Mesenchymal stem cell (in vitro differentiated cells and primary cell): ENCODE measurements at regions not wholly inside any gene's neighbourhood (a gene's known extent, or its start where the extent isn't known, plus 50 kb on each side); places are given as distances from the start of the nearest gene placed in this dataset.
"Not testable (repeated sequence)": the region's sequence is repeated elsewhere in the genome, so short reads cannot be mapped to it uniquely, and the experiment has no call there.

Source experiments
- DNase-seq: peaks from one replicate; pipeline ENCODE4 v3.0.0-alpha.2; 2013
- H2AFZ ChIP-seq: one replicate; pipeline ENCODE4 v1.6.1; 2013; ENCODE audit warnings: low read depth, mild to moderate bottlenecking, control low read depth, inconsistent platforms, low read length, moderate library complexity
- H2AK5ac ChIP-seq: 2 replicates; pipeline ENCODE4 v1.6.1; 2013; ENCODE audit warnings: low read length, moderate library complexity, mild to moderate bottlenecking, inconsistent platforms; ENCODE audit not compliant: severe bottlenecking
- H2BK120ac ChIP-seq: one replicate; pipeline ENCODE4 v1.6.1; 2013; ENCODE audit warnings: low read depth, mild to moderate bottlenecking, inconsistent platforms, low read length, moderate library complexity
- H2BK12ac ChIP-seq, 2 experiments: one replicate each; pipeline ENCODE4 v1.6.1; 2013; ENCODE audit warnings: inconsistent platforms in 2 of 2, low read length in 2 of 2, mild to moderate bottlenecking in 2 of 2, moderate library complexity in 2 of 2, control low read depth in 1 of 2
- H2BK15ac ChIP-seq: one replicate; pipeline ENCODE4 v1.6.1; 2013; ENCODE audit warnings: mild to moderate bottlenecking, low read depth, inconsistent platforms; ENCODE audit not compliant: poor library complexity, severe bottlenecking
- H2BK5ac ChIP-seq: 2 replicates; pipeline ENCODE4 v1.6.1; 2013; ENCODE audit warnings: low read depth, mild to moderate bottlenecking, low read length, control low read depth, inconsistent platforms; ENCODE audit not compliant: poor library complexity, severe bottlenecking
- H3K14ac ChIP-seq, 2 experiments: one replicate each; pipeline ENCODE4 v1.6.1; 2013; ENCODE audit warnings: inconsistent platforms in 2 of 2, low read length in 2 of 2, control low read depth in 1 of 2, mild to moderate bottlenecking in 1 of 2, moderate library complexity in 1 of 2
- H3K18ac ChIP-seq, 2 experiments: one replicate each; pipeline ENCODE4 v1.6.1; 2013; ENCODE audit warnings: inconsistent platforms in 2 of 2, low read length in 2 of 2, control low read depth in 1 of 2, low read depth in 1 of 2, mild to moderate bottlenecking in 1 of 2
- H3K23ac ChIP-seq, 2 experiments: one replicate each; pipeline ENCODE4 v1.6.1; 2013; ENCODE audit warnings: inconsistent platforms in 2 of 2, low read length in 2 of 2, mild to moderate bottlenecking in 2 of 2, moderate library complexity in 2 of 2, control low read depth in 1 of 2
- H3K27ac ChIP-seq: 2 replicates; pipeline ENCODE4 v1.5.1; 2013; ENCODE audit warnings: mild to moderate bottlenecking, moderate library complexity, low read length, control low read depth, inconsistent platforms; ENCODE audit not compliant: poor library complexity, severe bottlenecking
- H3K27me3 ChIP-seq, 2 experiments: 2 replicates each; pipeline versions ENCODE4 v1.6.1 to v1.7.0; 2013; ENCODE audit warnings: low read length in 2 of 2, mild to moderate bottlenecking in 2 of 2, moderate library complexity in 2 of 2, control low read depth in 1 of 2, inconsistent platforms in 1 of 2; ENCODE audit not compliant: control insufficient read depth in 1 of 2, insufficient read depth in 1 of 2
- H3K36me3 ChIP-seq, 2 experiments: 2 replicates each; pipeline versions ENCODE4 v1.6.1 to v1.7.0; 2013; ENCODE audit warnings: low read length in 2 of 2, control low read depth in 1 of 2, inconsistent platforms in 1 of 2, low read depth in 1 of 2, mild to moderate bottlenecking in 1 of 2; ENCODE audit not compliant: insufficient read depth in 2 of 2, control insufficient read depth in 1 of 2
- H3K4ac ChIP-seq, 2 experiments: one replicate each; pipeline ENCODE4 v1.6.1; 2013; ENCODE audit warnings: inconsistent platforms in 2 of 2, low read length in 2 of 2, mild to moderate bottlenecking in 2 of 2, moderate library complexity in 2 of 2, control low read depth in 1 of 2, low read depth in 1 of 2
- H3K4me1 ChIP-seq: 2 replicates; pipeline ENCODE4 v1.6.1; 2013; ENCODE audit warnings: low read depth, low read length, control low read depth; ENCODE audit not compliant: control insufficient read depth, insufficient read depth
- H3K4me2 ChIP-seq: 2 replicates; pipeline ENCODE4 v1.6.1; 2013; ENCODE audit warnings: low read length, mild to moderate bottlenecking, inconsistent platforms; ENCODE audit not compliant: poor library complexity, severe bottlenecking
- H3K4me3 ChIP-seq, 2 experiments: 2 replicates each; pipeline versions ENCODE4 v1.5.1 to v1.7.0; 2013; ENCODE audit warnings: low read length in 2 of 2, mild to moderate bottlenecking in 2 of 2, control low read depth in 1 of 2, low read depth in 1 of 2; ENCODE audit not compliant: insufficient read depth in 1 of 2
- H3K79me1 ChIP-seq: replicated peaks from 2 replicates; pipeline ENCODE4 v1.6.1; 2013; ENCODE audit warnings: mild to moderate bottlenecking, control low read depth, low read length, inconsistent platforms; ENCODE audit not compliant: poor library complexity, severe bottlenecking
- H3K9ac ChIP-seq: 2 replicates; pipeline ENCODE4 v1.7.0; 2013; ENCODE audit warnings: mild to moderate bottlenecking, low read length, moderate library complexity
- H3K9me3 ChIP-seq: 2 replicates; pipeline ENCODE4 v1.7.0; 2013; ENCODE audit warnings: mild to moderate bottlenecking, low read length; ENCODE audit not compliant: control insufficient read depth
- H4K8ac ChIP-seq: one replicate; pipeline ENCODE4 v1.6.1; 2013; ENCODE audit warnings: inconsistent platforms, mild to moderate bottlenecking, low read length, moderate library complexity
- H4K91ac ChIP-seq: one replicate; pipeline ENCODE4 v1.6.1; 2013; ENCODE audit warnings: mild to moderate bottlenecking, low read length, inconsistent platforms
- WGBS: methylation state at CpG from one replicate; pipeline ENCODE4 v1.1.7; 2013; ENCODE audit warnings: mixed read lengths; 5-methylcytosine and 5-hydroxymethylcytosine counted together

DNA sequence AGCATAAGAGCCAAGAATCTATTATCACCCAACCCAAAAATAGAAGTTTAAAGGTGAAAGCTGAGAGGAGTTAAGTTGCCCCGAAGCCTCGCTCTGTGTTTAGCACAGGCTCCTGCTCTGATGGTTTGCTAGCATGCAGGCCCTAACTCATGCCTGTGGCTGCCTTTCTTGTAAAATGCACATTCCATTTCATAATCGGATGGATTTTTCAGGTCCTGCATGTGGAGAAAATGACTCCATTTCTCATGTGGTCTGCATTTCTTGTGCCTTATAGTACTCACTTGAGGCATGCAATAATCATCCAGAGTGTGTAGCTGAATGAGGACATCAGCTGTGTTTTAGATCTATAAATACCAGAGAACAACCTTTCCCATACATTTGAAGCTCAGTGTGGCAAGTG is 381.8 kb downstream of the CPS1 start:
- Histone ChIP-seq H3K27me3 (no peaks in the 10 kb centered on the region), H4K91ac (no peak overlapping the region), H4K8ac (no peak overlapping the region), H3K9me3 (no peaks in the 10 kb centered on the region), H2BK120ac (no peak overlapping the region), H3K9ac (no peak overlapping the region), H2BK5ac (no peak overlapping the region), H2BK15ac (no peak overlapping the region), H2AFZ (no peak overlapping the region), H2AK5ac (no peak overlapping the region), H3K4me1 (no peaks in the 10 kb centered on the region), H3K14ac (no peak overlapping the region), H3K79me1 (no peaks in the 10 kb centered on the region), H3K23ac (no peak overlapping the region), H3K4ac (no peak overlapping the region), H3K36me3 (no peaks in the 10 kb centered on the region), H3K18ac (no peak overlapping the region), H3K4me2 (no peak overlapping the region), H2BK12ac (no peak overlapping the region), H3K27ac (no peak overlapping the region), H3K4me3 (no peak overlapping the region)
- 89% methylated on average over 3 of the region's 3 CpGs for WGBS
- DNase-seq = no peak

DNA sequence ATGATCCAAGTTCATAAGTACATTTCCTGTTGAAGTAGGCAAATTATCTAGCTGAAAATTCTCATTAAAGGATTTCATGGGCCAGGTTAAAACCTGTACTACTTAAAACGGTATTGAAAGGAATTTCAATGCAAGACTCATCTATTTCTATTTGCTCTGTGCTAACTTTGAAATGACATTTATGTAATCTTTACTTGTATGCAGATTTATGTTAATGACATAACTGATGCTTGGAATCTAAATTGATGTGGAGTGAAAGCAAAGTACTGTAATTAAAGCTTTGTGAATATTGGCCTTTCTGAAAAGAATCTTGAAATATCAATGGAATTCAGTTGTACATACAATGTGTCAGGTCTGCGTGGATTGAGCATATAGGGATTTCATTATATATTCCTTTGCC is 390.0 kb downstream of the CPS1 start:
- no peak overlapping the region for H2AK5ac ChIP-seq
- no peak overlapping the region for H2BK120ac ChIP-seq
- no peak overlapping the region for H3K4me2 ChIP-seq
- H4K8ac ChIP-seq = no peak overlapping the region
- H3K14ac ChIP-seq = no peak overlapping the region
- H4K91ac ChIP-seq = no peak overlapping the region
- no peak for DNase-seq
- no peaks in the 10 kb centered on the region for H3K36me3 ChIP-seq
- H3K18ac ChIP-seq = no peak overlapping the region
- no peaks in the 10 kb centered on the region for H3K27me3 ChIP-seq
- no peak overlapping the region for H2AFZ ChIP-seq
- no peaks in the 10 kb centered on the region for H3K9me3 ChIP-seq
- H2BK12ac ChIP-seq = no peak overlapping the region
- H3K4me1 ChIP-seq = no peaks in the 10 kb centered on the region
- 20% methylated on average over 1 of the region's 2 CpGs for WGBS
- no peak overlapping the region for H3K9ac ChIP-seq
- no peak overlapping the region for H3K4me3 ChIP-seq
- no peak overlapping the region for H3K23ac ChIP-seq
- H3K27ac ChIP-seq = no peak overlapping the region
- no peaks in the 10 kb centered on the region for H3K79me1 ChIP-seq
- no peak overlapping the region for H2BK15ac ChIP-seq
- no peak overlapping the region for H2BK5ac ChIP-seq
- H3K4ac ChIP-seq = no peak overlapping the region

DNA sequence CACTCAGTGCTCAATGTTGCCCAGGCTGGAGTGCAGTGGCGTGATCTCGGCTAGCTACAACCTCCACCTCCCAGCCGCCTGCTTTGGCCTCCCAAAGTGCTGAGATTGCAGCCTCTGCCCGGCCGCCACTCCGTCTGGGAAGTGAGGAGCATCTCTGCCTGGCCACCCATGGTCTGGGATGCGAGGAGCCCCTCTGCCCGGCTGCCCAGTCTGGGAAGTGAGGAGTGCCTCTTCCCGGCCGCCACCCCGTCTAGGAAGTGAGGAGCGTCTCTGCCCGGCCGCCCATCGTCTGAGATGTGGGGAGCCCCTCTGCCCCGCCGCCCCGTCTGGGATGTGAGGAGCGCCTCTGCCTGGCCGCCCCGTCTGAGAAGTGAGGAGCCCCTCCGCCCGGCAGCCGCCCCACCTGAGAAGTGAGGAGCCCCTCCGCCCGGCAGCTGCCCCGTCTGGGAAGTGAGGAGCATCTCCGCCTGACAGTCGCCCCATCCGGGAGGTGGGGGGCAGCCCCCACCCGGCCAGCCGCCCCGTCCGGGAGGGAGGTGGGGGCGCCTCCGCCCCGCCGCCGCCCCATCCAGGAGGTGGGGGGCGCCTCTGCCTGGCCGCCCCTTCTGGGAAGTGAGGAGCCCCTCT is 394.1 kb downstream of the CPS1 start:
- H3K4me2 ChIP-seq, H2BK120ac ChIP-seq, H4K8ac ChIP-seq, H3K14ac ChIP-seq, H2AK5ac ChIP-seq, H3K4me1 ChIP-seq, H2AFZ ChIP-seq, H2BK15ac ChIP-seq, H3K79me1 ChIP-seq, H4K91ac ChIP-seq, DNase-seq, H2BK5ac ChIP-seq, H2BK12ac ChIP-seq, H3K18ac ChIP-seq, H3K23ac ChIP-seq, H3K36me3 ChIP-seq, H3K4ac ChIP-seq, H3K4me3 ChIP-seq, H3K27me3 ChIP-seq, H3K27ac ChIP-seq, H3K9me3 ChIP-seq, H3K9ac ChIP-seq: not testable (repeated sequence)
- WGBS = 96% methylated on average over 32 of the region's 41 CpGs

DNA sequence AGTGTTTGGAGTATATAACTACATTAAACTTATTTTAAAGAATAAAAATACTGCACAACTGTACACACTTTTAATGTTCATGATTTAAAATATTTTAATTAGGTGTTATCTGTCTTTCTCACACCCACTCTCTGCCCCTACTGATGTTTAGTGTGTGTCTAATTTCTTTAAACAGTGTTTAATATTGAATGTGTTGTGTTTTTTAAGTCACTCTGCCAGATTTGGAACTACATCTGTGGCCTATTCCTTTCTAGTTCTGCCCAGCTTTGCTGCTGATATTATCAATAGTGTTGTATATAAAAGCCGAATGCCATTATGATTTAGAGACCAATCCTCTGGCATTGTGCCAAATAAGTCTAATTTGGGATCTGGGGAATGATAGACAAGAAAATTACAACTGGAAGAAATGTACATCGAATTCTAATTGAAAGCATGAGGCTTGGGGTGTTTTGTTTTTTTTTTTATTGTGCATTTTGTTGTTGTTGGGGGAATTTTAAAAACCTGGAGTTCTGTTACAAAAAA is 398.0 kb downstream of the CPS1 start:
- Histone ChIP-seq H3K9ac (no peak overlapping the region), H2AFZ (no peak overlapping the region)
- 88% methylated on average over 2 of the region's 2 CpGs for WGBS

More for the DNA sequence above, 398.0 kb downstream of the CPS1 start:
- Histone ChIP-seq H3K9me3 (no peaks in the 10 kb centered on the region), H2BK12ac (no peak overlapping the region), H3K4me1 (no peaks in the 10 kb centered on the region), H2BK5ac (no peak overlapping the region), H4K91ac (no peak overlapping the region), H3K23ac (no peak overlapping the region), H3K27me3 (no peaks in the 10 kb centered on the region), H3K18ac (no peak overlapping the region), H2AK5ac (no peak overlapping the region), H3K4me2 (no peak overlapping the region), H3K79me1 (no peaks in the 10 kb centered on the region), H3K14ac (no peak overlapping the region), H2BK120ac (no peak overlapping the region), H3K36me3 (no peaks in the 10 kb centered on the region), H3K4me3 (no peak overlapping the region), H2BK15ac (no peak overlapping the region), H3K27ac (no peak overlapping the region), H3K4ac (no peak overlapping the region), H4K8ac (no peak overlapping the region)
- no peak for DNase-seq
